Left lung (tissue), 4 donors: ENCODE measurements at regions not wholly inside any gene's neighbourhood (a gene's known extent, or its start where the extent isn't known, plus 50 kb on each side); places are given as distances from the start of the nearest gene placed in this dataset.
A peak's percentile ranks its signal among the peaks of the same experiment; 100 is the strongest.

Experiments
- ATAC-seq: fragments of 200-7000 bp; cut with Tn5 transposase; one replicate; pipeline ENCODE4 v1.9.1; 2020; ENCODE audit warnings: moderate library complexity
- DNase-seq, 4 donors: peaks; one replicate each; pipeline ENCODE4 v3.0.0-alpha.2; 2013 to 2020
- H3K27ac ChIP-seq, 2 donors: fragments of 200-600 bp; sonication (generic) in 1 of 2; one replicate each; pipeline versions ENCODE4 v1.5.0 to v1.8.0; 2020 to 2021
- H3K27me3 ChIP-seq, 2 donors: fragments of 200-600 bp; sonication (generic) in 1 of 2; one replicate each; pipeline versions ENCODE4 v1.5.0 to v1.8.0; 2020 to 2021
- H3K36me3 ChIP-seq, 2 donors: fragments of 200-600 bp; sonication (generic) in 1 of 2; one replicate each; pipeline versions ENCODE4 v1.5.0 to v1.8.0; 2020 to 2021
- H3K4me1 ChIP-seq, 2 donors: fragments of 200-600 bp; one replicate each; pipeline ENCODE4 v1.8.0; 2021
- H3K4me3 ChIP-seq, 2 donors: fragments of 200-600 bp; sonication (generic) in 1 of 2; one replicate each; pipeline versions ENCODE4 v1.5.0 to v1.8.0; 2020 to 2021; ENCODE audit warnings: mild to moderate bottlenecking in 1 of 2
- H3K9me3 ChIP-seq, 2 donors: fragments of 200-600 bp; sonication (generic) in 1 of 2; one replicate each; pipeline versions ENCODE4 v1.5.0 to v1.8.0; 2020 to 2021
- intact Hi-C, 2 donors: fragments of 100-400 bp; cut with DNase I; formaldehyde crosslinking; loops; one replicate each; pipeline versions ENCODE4 v1.11.2 to v1.14.2; 2022
- TF ChIP-seq, protein P1 (sequence below), 2 donors: fragments of 200-600 bp; sonication (generic) in 1 of 2; IDR thresholded peaks; one replicate each; pipeline versions ENCODE4 v1.5.0 to v1.8.0; 2021; ENCODE audit warnings: antibody characterized with exemption in 2 of 2
- donor health status: DM: no; HTN: yes; CAD: no.
- donor health status: DM: no; HTN: no; CAD: no.

DNA sequence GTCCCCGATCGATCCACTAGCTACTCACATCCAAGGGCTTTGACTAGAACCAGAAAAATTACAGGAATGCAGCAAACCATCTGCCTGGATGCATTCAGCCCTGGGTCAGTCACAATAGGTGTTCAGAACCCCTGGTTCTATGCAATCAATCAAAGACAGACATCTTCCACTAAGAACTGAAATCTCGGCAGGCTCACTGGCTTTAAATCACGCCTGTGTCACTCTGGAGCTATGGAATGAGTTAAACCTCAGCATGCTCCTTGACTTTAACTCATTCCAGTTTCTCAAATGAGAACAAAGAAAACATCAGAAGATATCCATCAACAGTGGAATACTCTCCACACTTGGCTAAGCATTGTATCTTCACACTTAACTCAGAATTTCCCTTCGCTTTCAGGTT, 68.1 kb upstream of the SPTBN1 start:
- peak overlapping the region in 1 of 2 donors; percentile 60 for H3K27ac ChIP-seq
- peaks cover 0 to 8% of the 10 kb centered on the region in 2 donors for H3K4me1 ChIP-seq
- intact Hi-C loops: no loop called here
- H3K27me3 ChIP-seq: no peaks in the 10 kb centered on the region
- H3K36me3 ChIP-seq: no peaks in the 10 kb centered on the region
- no peaks in the 10 kb centered on the region for H3K9me3 ChIP-seq
- DNase-seq (no peak), ATAC-seq (no peak)
- TF ChIP-seq, protein P1, sequence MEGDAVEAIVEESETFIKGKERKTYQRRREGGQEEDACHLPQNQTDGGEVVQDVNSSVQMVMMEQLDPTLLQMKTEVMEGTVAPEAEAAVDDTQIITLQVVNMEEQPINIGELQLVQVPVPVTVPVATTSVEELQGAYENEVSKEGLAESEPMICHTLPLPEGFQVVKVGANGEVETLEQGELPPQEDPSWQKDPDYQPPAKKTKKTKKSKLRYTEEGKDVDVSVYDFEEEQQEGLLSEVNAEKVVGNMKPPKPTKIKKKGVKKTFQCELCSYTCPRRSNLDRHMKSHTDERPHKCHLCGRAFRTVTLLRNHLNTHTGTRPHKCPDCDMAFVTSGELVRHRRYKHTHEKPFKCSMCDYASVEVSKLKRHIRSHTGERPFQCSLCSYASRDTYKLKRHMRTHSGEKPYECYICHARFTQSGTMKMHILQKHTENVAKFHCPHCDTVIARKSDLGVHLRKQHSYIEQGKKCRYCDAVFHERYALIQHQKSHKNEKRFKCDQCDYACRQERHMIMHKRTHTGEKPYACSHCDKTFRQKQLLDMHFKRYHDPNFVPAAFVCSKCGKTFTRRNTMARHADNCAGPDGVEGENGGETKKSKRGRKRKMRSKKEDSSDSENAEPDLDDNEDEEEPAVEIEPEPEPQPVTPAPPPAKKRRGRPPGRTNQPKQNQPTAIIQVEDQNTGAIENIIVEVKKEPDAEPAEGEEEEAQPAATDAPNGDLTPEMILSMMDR (IDR thresholded peaks at IDR 0.05): no peak
- no peak overlapping the region for H3K4me3 ChIP-seq

DNA sequence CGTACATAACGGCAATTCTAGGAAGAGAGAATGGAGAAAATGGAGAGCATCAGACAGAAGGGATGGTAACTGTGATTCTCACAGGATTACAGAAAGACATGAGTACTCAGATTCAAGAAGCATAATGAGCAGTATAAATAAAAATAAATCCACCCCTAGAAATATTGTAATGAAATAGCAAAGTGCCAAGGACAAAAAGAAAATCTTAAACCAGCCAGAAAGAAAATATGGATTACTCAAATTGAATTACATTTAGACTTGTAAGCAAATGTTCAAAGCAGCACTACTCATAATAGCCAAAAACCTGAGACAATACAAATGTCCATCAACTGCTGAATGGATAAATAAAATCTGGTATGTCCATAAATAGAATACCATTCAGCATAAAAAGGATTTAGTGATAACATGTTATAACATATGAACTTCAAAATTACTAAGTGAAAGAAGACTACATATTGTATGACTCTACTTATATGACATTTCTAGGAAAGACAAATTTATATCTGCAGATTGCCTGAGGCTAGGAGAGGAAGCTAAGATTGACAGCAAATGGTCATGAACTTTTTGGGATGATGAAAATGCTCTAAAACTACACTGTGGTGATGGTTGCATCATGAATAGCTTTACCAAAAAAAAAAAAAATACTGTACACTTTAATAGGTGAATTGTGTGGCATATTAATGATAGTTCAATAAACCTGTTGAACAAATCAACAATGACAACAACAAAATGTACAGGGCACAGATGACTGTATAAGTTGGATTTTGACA, 63.4 kb upstream of the SPTBN1 start:
- TF ChIP-seq, protein P1 (IDR thresholded peaks at IDR 0.05): no peak
- intact Hi-C loops: no loop called here
- ATAC-seq: no peak
- peaks cover 0 to 6% of the 10 kb centered on the region in 2 donors for H3K4me1 ChIP-seq
- no peaks in the 10 kb centered on the region for H3K36me3 ChIP-seq
- no peak for DNase-seq
- peaks cover 0 to 3% of the 10 kb centered on the region in 2 donors for H3K9me3 ChIP-seq
- H3K27ac ChIP-seq: no peak overlapping the region
- no peak overlapping the region for H3K4me3 ChIP-seq
- H3K27me3 ChIP-seq: no peaks in the 10 kb centered on the region

DNA sequence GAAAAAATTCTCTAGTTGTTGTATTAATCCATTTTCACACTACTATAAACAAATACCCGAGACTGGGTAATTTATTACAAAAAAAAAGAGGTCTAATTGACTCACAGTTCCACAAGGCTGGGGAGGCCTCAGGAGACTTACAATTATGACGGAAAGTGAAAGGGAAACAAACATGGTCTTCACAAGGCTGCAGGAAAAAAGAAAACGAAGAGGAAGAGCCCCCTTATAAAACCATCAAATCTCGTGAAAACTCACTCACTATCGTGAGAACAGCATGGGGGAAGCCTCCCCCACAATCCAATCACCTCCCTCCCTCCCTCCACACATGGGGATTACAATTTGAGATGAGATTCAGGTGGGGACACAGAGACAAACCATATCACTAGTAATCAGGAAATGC, 61.7 kb upstream of the SPTBN1 start:
- TF ChIP-seq, protein P1 (IDR thresholded peaks at IDR 0.05): no peak
- Histone ChIP-seq H3K4me1 (no peaks in the 10 kb centered on the region), H3K9me3 (peaks cover 0 to 3% of the 10 kb centered on the region in 2 donors), H3K36me3 (no peaks in the 10 kb centered on the region), H3K27ac (peak overlapping the region in 1 of 2 donors; percentile 41), H3K27me3 (no peaks in the 10 kb centered on the region), H3K4me3 (no peak overlapping the region)
- ATAC-seq: no peak
- intact Hi-C loops: no loop called here
- DNase-seq: no peak

DNA sequence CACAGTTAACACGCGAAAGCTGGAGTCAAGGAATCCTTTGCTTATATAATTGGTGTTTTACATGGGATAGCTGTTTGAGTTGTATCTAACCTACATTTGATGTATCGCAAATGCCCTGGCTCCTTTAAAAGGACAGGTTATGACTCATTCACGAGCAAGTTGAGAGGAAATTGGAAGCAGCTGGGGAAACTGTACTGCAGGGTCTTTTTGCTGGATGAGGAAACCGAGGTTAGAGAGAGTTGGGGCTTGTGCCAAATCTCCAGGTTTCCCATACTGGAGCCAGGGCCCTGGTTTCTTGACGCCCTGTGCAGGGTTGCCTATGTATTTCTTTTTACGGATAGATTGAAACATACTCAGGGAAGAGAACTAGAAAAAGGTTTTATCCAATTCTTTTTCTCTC, 60.0 kb upstream of the SPTBN1 start:
- no peak for DNase-seq
- no peaks in the 10 kb centered on the region for H3K4me1 ChIP-seq
- peaks cover 0 to 3% of the 10 kb centered on the region in 2 donors for H3K9me3 ChIP-seq
- no peaks in the 10 kb centered on the region for H3K27me3 ChIP-seq
- H3K36me3 ChIP-seq: no peaks in the 10 kb centered on the region
- TF ChIP-seq, protein P1 (IDR thresholded peaks at IDR 0.05): no peak
- no peak for ATAC-seq
- intact Hi-C loops: no loop called here
- H3K4me3 ChIP-seq: no peak overlapping the region
- H3K27ac ChIP-seq: no peak overlapping the region

DNA sequence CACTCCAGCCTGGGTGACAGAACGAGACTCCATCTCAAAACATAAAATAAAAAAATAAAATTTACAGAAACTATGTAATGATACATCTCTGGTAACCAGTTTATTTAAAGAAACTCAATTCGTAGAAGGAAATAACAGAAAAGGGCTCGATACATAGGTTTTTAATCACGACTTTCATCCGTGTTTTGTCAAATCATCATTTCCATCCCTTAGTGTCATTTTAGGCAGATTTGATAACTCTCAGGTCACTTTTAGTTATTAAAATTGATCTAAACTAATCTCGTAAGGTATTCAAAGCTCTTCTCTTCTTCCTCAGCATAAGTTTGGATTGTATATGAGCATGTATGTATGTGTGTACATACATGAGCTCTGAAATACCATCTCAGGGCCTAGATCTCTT, 59.3 kb upstream of the SPTBN1 start:
- H3K4me1 ChIP-seq: no peaks in the 10 kb centered on the region
- intact Hi-C loops: no loop called here
- H3K4me3 ChIP-seq: no peak overlapping the region
- no peaks in the 10 kb centered on the region for H3K36me3 ChIP-seq
- ATAC-seq: no peak
- TF ChIP-seq, protein P1 (IDR thresholded peaks at IDR 0.05): no peak
- DNase-seq: no peak
- H3K9me3 ChIP-seq: peaks cover 0 to 3% of the 10 kb centered on the region in 2 donors
- no peaks in the 10 kb centered on the region for H3K27me3 ChIP-seq
- H3K27ac ChIP-seq: no peak overlapping the region
